ACHN (cell line): ENCODE measurements at regions not wholly inside any gene's neighbourhood (a gene's known extent, or its start where the extent isn't known, plus 50 kb on each side); places are given as distances from the start of the nearest gene placed in this dataset.
A peak's percentile ranks its signal among the peaks of the same experiment; 100 is the strongest.
"Not testable (repeated sequence)": the region's sequence is repeated elsewhere in the genome, so short reads cannot be mapped to it uniquely, and the experiment has no call there.

Experiments
- DNase-seq: peaks from one replicate; pipeline ENCODE4 v3.0.0-alpha.2; 2015
- in situ Hi-C: cut with HindIII; loops from 2 replicates; pipeline ENCODE4 v1.10.0; 2017; ENCODE audit warnings: low sequenced_read_pairs, low pct_ligation_motif_present, low pct_unique_long_range_greater_than_20kb

DNA sequence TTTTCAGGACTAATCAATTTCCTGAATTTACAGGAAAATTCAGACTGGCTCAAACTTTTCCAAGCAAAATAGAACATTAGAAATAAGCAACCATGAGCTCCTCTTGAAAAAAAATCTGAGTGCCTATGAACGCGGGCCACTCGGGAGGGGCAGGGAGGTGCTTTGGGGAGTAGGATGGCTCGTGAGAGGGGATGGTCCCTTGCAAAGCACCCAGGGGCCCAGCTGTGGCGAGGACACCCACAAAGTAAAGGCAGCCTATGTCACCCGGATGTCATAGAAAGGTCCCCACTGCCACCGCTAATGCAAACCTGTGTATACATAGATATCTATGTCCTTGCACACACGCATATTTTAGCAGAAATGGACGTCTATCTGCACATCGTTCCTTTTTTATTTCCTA, 309.9 kb downstream of the ADGRD1 start:
- in situ Hi-C loops = no loop called here
- DNase-seq = no peak

DNA sequence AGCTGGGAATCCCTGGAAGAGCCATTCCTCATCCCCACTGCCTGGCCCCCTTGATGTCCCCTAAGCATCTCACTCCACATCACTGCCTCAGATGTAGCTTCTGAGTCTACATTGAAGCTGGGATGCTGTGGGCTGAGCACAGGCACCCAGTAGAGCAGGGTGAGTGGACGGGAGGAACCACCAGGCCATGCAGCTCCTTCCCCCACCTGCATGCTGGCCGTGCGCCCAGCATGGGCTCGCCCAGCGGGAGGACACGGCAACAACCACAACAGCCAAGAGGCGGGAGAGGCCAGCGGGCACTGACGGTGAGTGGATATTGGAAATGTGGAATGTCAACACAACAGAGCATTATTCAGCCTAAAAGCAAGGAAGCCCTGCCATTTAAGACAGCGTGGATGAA, 310.9 kb downstream of the ADGRD1 start:
- in situ Hi-C loops = no loop called here
- peak; percentile 90 for DNase-seq

DNA sequence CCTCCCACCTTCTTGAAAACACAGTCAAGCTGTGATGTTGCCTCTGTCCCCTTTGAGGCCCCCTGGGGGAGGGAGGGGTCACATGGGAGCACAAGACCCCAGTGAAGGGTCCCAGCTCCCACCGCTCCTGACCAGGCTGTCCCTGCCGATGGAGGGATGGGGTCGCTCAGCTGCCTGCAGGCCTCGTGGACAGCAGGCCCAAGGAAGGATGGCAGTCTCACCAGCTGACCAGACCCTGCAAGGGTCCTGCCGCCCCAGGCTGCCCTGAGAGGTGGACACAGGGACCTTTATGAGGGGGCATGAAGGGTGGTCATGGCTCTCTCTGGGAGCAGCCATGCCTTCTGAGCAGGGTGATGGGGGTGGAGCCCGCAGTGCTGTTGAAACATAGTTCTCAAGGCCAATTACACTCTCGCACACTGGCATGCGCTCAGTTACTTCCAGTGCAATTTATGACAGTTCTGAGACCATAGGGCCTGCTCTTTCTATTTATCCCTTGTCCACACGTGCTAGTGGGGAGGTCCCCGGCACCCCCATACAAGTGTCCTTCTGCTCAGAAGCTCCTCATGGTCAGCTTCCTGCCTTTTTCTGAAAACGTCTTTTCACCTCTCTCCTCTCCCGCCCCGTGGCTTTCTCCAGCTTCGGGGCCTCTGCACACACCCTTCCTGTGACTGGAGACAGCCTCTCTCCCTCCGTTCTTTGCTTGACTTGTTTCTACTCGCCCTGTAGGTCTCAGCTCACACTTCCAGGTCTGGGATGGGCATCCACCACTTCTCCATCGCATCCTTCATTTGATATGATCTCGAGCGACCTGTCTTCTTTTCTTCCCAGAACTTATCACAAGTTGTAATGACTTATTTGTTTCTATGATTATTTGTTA, 313.1 kb downstream of the ADGRD1 start:
- in situ Hi-C loops = no loop called here
- no peak for DNase-seq

DNA sequence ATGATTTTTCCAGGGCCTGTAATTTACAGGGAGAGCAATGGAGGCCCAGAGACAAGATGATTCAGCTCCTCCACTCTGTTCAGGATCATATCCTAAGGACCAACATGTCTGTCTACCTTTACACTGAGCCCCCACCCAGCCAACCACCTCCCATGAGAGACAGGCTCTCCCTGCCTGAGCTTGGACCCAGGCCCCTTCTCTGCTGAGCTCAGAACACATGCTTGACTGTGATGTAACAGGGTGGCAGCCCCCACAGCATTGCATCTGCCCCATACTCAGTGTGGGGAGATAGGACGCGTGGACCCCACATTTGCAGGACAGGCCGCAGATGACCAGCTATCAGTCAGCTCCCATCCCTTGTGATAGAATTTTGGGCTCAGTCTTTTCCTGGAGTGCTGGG, 313.9 kb downstream of the ADGRD1 start:
- no peak for DNase-seq
- in situ Hi-C loops = no loop called here

DNA sequence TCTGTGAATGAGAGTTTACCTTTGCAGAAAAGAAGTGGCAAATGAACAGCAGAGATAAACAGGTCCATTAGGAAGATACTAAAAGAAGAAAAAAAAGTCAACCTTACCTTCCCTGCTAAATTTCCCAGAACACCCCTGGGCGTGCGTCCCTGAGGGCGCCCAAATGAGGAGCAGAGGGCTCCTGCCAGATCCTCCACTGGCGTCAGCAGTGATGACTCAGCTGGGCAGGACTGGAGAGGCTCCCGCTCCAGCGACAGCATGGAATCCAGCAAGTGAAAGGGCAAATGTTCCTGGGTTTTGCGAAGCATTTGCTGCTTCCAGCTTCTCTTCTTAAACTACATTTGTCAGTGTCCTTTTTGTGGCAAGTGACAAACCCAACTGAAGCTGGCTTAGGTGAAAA, 314.4 kb downstream of the ADGRD1 start:
- in situ Hi-C loops = not testable (repeated sequence)
- peak; percentile 58 for DNase-seq

DNA sequence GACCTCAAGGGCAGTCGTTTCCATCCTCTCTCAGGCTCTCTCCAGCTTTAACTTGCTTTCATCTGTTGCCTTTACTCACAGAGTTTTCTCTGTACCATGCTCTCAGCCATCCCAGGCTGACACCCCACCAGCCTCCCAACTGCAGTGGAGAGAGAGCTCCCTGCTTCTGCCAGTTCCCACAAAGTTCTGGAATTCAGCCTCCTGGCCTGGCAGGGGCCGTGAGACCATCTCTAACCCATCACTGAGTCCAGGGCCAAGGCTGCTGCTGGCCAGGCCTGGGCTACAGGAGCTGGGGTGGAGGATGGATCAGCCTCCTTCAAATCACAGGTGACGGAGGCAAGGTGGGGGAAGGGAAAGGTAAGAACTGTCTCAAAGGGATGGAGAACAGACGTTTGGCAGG, 314.9 kb downstream of the ADGRD1 start:
- DNase-seq, in situ Hi-C loops: not testable (repeated sequence)

DNA sequence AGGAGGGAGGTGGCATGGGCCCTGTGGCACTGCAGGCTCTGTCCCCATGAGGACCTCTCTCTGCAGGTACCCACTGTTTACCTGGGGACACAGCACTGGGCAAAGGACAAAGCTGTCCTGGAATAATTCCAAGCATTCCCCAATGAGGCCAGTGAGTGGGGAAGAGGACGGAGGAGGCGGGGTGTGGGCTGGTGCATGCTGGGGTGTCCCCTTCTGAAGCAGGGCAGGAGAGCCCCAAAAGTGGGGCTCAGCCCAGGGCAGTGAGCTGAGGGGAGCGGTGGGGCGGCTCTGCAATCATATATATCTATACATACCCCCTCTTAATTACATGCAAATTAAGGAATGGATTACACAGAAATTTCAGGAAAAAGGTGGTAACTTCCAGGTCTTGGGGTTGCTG, 315.8 kb downstream of the ADGRD1 start:
- in situ Hi-C loops = no loop called here
- DNase-seq = no peak

DNA sequence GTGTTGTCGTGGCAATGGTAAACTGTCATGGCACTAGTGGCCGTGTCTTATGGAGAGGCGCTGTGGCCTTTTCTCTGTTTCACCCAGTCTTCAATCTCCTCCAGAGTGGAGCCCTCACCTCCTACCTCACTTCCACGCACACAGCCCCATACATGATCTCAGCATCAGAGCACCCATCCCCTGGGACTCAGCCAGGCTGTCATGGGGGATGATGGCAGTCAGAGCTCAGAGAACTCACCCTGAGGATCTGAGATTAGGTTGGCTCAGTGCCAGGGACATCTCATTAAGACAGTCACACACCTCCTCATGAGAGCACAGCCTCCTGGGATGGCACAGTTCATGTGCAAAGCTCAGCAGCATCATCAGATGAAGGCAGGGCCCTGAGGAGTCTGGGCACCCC, 316.3 kb downstream of the ADGRD1 start:
- in situ Hi-C loops = not testable (repeated sequence)

DNA sequence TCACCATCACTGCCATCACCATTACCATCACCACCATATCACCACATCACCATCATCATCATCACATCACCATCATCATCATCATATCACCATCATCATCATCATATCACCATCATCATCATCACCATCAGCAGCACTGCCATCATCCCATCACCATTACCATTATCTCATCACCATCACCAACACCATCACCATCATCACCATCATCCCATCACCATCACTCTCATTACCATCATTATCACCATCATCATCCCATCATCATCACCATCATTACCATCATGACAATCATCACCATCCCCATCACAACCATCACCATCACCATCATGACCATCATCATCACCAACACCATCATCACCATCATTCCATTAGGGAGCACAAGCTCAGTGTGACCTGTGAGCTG, 318.0 kb downstream of the ADGRD1 start:
- DNase-seq = no peak
- in situ Hi-C loops = no loop called here

More for the DNA sequence above, 316.3 kb downstream of the ADGRD1 start:
- not testable (repeated sequence) for DNase-seq

DNA sequence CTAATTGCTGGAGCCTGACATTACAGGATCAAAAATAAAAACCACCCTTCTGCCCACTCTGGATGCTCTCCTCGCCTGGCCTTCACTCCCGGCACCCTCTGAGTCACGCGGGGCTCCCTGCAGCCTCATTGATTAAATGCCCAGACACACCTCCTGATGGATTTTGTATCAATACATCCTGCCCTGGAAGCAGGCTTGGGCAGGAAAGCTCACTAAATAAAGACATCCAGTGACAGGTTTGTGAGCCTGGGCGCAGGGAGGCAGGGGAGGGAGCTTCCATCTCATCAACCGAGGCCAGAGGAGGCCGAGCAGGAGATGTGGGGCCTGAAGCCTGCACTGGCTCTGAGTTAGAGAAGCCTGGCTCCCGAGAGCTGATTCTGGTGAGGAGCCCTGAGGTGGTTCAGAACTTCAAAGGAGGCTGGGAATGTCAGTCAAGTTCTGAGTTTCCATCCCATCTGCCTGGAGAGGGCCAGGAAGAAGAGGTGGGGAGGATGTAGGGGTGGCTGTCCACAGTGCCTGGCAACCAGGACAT, 318.6 kb downstream of the ADGRD1 start:
- DNase-seq, in situ Hi-C loops: not testable (repeated sequence)

DNA sequence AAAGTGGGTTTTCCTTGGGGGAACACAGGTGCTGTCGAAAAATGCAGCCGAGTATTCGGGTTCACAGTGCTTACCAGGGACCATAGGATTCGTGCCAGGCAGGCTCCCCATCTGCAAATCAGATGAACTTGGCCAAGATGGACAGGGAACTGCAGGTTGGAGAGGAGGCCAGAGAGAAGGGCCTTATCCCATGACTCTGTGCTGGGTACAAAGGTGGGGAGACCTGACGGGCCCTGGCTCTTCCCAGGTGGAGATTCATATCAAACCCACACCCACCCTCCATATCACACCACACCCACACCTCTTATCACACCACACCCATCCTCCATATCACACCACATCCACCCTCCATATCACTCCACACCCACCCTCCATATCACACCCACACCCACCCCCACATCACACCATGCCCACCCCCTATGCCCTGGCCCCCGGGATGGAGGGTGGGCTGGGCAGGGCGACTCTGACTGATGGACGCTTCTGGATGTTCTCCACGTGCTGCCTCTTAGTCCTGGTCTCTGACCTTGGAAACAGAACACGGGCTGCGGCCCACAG, 319.7 kb downstream of the ADGRD1 start:
- no peak for DNase-seq
- in situ Hi-C loops = no loop called here

DNA sequence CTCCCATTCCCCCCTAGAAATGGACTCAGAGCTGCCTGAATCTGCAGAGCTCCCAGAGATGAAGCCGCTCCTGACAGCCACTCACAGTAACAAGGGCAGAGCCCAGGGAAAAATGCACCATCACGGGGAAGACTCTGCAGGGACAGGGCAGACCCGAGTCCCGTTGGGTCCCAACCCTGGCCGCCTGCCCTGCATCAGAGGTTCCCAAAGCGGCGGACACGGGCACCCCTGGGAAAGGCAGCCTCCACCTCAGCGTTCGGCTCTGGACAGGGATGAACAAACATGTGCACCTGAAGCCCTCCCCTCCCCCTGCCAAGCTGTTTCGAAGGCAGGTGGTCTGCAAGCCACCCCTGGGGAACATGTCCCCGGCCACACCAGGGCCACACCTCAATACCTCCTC, 320.4 kb downstream of the ADGRD1 start:
- in situ Hi-C loops = no loop called here
- no peak for DNase-seq

DNA sequence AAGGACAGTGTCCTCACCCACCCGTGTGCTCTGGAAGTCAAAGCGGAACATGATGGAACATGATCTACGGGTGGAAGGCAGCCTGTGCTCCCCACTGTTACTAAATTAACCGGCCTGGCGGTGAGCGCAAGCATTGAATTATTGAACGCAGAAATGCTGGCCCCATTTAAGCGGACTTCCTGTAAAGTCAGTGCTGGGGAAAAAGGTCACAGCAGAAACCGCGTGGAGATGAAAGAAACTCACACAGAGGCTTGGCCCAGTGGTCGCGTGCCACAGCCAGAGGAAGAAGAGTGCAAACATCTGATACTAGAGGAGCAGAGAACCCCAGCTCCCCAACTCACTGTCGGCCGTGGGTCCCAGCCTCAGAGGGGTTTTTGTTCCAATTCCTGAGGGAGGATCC, 321.2 kb downstream of the ADGRD1 start:
- DNase-seq = no peak
- in situ Hi-C loops = no loop called here

DNA sequence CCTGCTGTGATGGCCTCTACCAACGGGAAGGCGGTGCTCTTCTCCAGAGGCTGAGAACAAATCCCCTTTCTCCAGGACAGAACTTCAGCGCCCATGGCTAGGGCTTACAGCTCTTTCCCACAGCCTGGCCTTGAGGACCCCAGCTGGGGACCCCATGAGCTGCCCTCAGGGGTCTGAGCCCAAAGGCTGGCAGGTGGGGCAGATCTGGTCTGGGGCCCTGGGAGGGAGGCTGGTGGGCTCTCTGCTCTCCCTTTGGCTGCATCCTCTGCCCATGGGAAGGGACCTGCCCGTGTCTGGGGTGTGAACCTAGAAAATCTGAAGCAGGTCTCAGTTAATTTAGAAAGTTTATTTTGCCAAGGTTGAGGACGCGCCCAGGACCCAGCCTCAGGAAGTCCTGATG, 322.1 kb downstream of the ADGRD1 start:
- in situ Hi-C loops = no loop called here
- no peak for DNase-seq

DNA sequence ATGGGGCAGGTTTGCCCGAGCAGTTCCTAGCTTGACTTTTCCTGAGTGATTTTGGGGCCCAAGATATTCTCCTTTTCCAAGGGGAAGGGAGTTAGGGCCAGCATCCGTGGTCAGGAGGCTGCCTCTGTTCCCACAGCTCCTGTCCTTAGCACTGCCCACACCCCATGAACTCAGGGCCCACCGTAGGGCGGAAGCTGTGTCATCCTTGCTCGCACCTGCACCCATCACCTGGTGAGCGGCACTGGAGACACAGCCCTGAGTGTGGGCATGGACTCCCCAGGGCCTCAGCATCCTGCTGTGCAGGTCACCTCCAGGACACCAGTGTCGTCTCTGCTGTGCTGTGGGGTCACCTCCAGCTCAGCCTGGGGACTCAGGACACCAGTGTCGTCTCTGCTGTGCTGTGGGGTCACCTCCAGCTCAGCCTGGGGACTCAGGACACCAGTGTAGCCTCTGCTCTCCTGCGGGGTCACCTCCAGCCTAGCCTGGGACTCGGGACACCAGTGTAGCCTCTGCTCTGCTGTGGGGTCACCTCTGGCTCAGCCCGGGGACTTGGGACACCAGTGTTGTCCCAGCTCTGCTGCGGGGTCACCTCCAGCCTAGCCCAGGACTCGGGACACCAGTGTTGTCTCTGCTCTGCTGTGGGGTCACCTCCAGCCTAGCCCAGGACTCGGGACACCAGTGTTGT, 322.9 kb downstream of the ADGRD1 start:
- DNase-seq = no peak

DNA sequence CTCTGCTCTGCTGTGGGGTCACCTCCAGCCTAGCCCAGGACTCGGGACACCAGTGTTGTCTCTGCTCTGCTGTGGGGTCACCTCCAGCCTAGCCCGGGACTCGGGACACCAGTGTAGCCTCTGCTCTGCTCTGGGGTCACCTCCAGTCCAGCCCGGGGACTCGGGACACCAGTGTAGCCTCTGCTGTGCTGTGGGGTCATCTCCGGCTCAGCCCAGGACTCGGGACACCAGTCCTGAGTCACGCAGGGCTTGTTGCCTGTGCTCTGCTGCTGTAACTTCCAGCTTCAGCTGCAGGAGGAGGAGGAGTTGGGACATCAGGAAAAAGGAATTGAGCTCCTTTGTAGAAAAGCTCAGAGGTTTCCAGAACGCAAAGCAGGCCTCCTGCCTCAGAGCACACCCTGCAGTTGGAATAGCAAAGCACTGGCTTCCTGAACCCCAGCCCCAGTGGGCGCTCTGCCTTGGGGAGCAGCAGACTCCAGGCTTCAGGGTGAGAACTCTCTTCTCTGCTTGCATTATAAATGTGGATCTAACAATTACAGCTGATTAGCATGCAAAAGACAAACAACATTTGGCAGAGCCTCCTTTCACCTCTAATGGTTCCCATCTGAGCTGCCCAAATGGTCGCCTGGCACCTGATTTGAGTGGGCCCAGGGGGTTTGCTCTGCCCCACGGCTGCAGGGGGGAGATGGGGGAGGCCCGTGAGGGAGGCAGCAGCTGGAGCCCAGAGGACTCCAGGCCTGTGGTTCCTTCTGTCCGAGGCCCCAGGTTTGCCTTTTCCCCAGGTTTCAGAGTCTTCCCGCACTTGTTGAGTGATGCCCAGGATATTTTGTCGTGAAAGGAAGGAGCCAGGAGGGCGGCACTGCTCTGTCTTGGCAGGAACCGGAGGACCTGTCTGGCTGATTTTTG, 323.7 kb downstream of the ADGRD1 start:
- DNase-seq, in situ Hi-C loops: not testable (repeated sequence)

More for the DNA sequence above, 322.9 kb downstream of the ADGRD1 start:
- in situ Hi-C loops = no loop called here

DNA sequence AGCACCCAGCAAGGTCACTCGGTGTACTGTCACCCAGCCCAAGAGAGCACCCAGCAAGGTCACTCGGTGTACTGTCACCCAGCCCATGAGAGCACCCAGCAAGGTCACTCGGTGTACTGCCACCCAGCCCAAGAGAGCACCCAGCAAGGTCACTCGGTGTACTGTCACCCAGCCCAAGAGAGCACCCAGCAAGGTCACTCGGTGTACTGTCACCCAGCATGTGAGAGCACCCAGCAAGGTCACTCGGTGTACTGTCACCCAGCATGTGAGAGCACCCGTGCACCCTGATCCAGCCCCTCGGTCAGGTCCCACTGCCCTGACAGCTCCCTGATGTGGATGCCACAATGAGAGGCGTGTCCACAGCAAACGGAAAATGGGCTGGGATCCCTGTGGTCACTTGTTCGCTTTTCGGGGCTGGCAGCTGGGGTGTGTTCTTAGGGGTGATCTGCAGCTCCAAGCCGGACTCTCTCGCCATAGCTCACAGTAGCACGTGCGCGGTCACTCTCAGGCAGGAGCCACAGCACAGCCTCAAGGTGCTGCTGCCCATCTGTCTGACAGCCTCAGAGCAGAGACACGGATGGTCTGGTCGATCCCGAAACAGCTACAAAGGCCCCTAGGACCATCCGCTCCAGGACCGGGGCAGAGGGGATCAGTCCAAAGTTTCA, 324.9 kb downstream of the ADGRD1 start:
- in situ Hi-C loops, DNase-seq: not testable (repeated sequence)
